Right atrium auricular region (tissue), 2 donors: ENCODE measurements at regions not wholly inside any gene's neighbourhood (a gene's known extent, or its start where the extent isn't known, plus 50 kb on each side); places are given as distances from the start of the nearest gene placed in this dataset.

Experiments
- DNase-seq: peaks from one replicate; pipeline ENCODE4 v3.0.0-alpha.2; 2019; ENCODE audit warnings: low spot score
- H3K27ac ChIP-seq, 2 donors: fragments of 200-600 bp; sonication (generic); 1 replicate in 1 of 2; 2 replicates in 1 of 2; pipeline ENCODE4 v1.5.1; 2016 to 2019
- H3K27me3 ChIP-seq, 2 donors: fragments of 200-600 bp; sonication (generic); one replicate each; pipeline versions ENCODE4 v1.5.1 to v1.6.0; 2017 to 2019
- H3K36me3 ChIP-seq: fragments of 200-600 bp; sonication (generic); one replicate; pipeline ENCODE4 v1.5.1; 2016
- H3K4me1 ChIP-seq, 2 donors: fragments of 200-600 bp; sonication (generic); one replicate each; pipeline versions ENCODE4 v1.5.1 to v1.6.0; 2017 to 2019
- H3K4me3 ChIP-seq, 2 donors: fragments of 200-600 bp; sonication (generic); 1 replicate in 1 of 2; 2 replicates in 1 of 2; pipeline ENCODE4 v1.5.1; 2017 to 2019; ENCODE audit warnings: mild to moderate bottlenecking in 1 of 2, moderate library complexity in 1 of 2
- H3K9me3 ChIP-seq, 2 donors: fragments of 200-600 bp; sonication (generic); one replicate each; pipeline ENCODE4 v1.5.1; 2019
- CTCF ChIP-seq, 2 donors: fragments of 200-600 bp; sonication (generic); IDR thresholded peaks; one replicate each; pipeline ENCODE4 v1.5.1; 2019; ENCODE audit warnings: antibody characterized with exemption in 2 of 2

GRCh38 chr4:35818520-35818919 lies 425.8 kb downstream of the ARAP2 start:
- H3K36me3 ChIP-seq = no peaks in the 10 kb centered on the region
- DNase-seq = no peak
- no peaks in the 10 kb centered on the region for H3K27me3 ChIP-seq
- no peak for TF ChIP-seq CTCF (IDR thresholded peaks at IDR 0.05)
- no peaks in the 10 kb centered on the region for H3K9me3 ChIP-seq
- H3K27ac ChIP-seq = no peak overlapping the region
- H3K4me3 ChIP-seq = no peak overlapping the region
- H3K4me1 ChIP-seq = no peaks in the 10 kb centered on the region

- Histone ChIP-seq H3K27me3 (no peaks in the 10 kb centered on the region), H3K36me3 (no peaks in the 10 kb centered on the region), H3K4me3 (no peak overlapping the region), H3K9me3 (no peaks in the 10 kb centered on the region), H3K4me1 (no peaks in the 10 kb centered on the region), H3K27ac (no peak overlapping the region)
- no peak for TF ChIP-seq CTCF (IDR thresholded peaks at IDR 0.05)
- no peak for DNase-seq
Observed at GRCh38 chr4:35820003-35820402, 424.3 kb downstream of the ARAP2 start.

- Histone ChIP-seq H3K9me3 (no peaks in the 10 kb centered on the region), H3K4me3 (no peak overlapping the region), H3K36me3 (no peaks in the 10 kb centered on the region), H3K27me3 (no peaks in the 10 kb centered on the region), H3K4me1 (no peaks in the 10 kb centered on the region), H3K27ac (no peak overlapping the region)
- no peak for DNase-seq
- TF ChIP-seq CTCF (IDR thresholded peaks at IDR 0.05) = no peak
Observed at GRCh38 chr4:35824231-35824630, 420.1 kb downstream of the ARAP2 start.

GRCh38 chr4:35835893-35836292 lies 408.4 kb downstream of the ARAP2 start:
- H3K4me3 ChIP-seq = no peak overlapping the region
- no peaks in the 10 kb centered on the region for H3K4me1 ChIP-seq
- H3K36me3 ChIP-seq = no peaks in the 10 kb centered on the region
- DNase-seq = no peak
- H3K27me3 ChIP-seq = no peaks in the 10 kb centered on the region
- H3K9me3 ChIP-seq = no peaks in the 10 kb centered on the region
- TF ChIP-seq CTCF (IDR thresholded peaks at IDR 0.05) = no peak
- no peak overlapping the region for H3K27ac ChIP-seq

- H3K27ac ChIP-seq = no peak overlapping the region
- TF ChIP-seq CTCF (IDR thresholded peaks at IDR 0.05) = no peak
- H3K4me1 ChIP-seq = no peaks in the 10 kb centered on the region
- no peaks in the 10 kb centered on the region for H3K36me3 ChIP-seq
- no peak for DNase-seq
- no peak overlapping the region for H3K4me3 ChIP-seq
- no peaks in the 10 kb centered on the region for H3K9me3 ChIP-seq
- no peaks in the 10 kb centered on the region for H3K27me3 ChIP-seq
Observed at GRCh38 chr4:35836596-35836995, 407.7 kb downstream of the ARAP2 start.

GRCh38 chr4:35867057-35867456 lies 377.3 kb downstream of the ARAP2 start:
- no peak for TF ChIP-seq CTCF (IDR thresholded peaks at IDR 0.05)
- no peaks in the 10 kb centered on the region for H3K27me3 ChIP-seq
- H3K9me3 ChIP-seq = no peaks in the 10 kb centered on the region
- no peak overlapping the region for H3K4me3 ChIP-seq
- H3K36me3 ChIP-seq = no peaks in the 10 kb centered on the region
- no peak overlapping the region for H3K27ac ChIP-seq
- no peak for DNase-seq
- no peaks in the 10 kb centered on the region for H3K4me1 ChIP-seq
